Activated naive CD4-positive, alpha-beta T cell treated with anti-CD3 and anti-CD28 coated beads, Interleukin-2, amount 10 ng/mL, durations not matched to agents 7 days and 5 days (primary cell): ENCODE measurements at regions not wholly inside any gene's neighbourhood (a gene's known extent, or its start where the extent isn't known, plus 50 kb on each side); places are given as distances from the start of the nearest gene placed in this dataset.

Experiments used
- CTCF ChIA-PET: fragments of 350-600 bp; sonication (Branson Sonifier 250); formaldehyde crosslinking; loops from one replicate; lab custom pipeline; 2021; ENCODE audit warnings: antibody characterized with exemption; lab: Charles Lee
- DNase-seq: peaks from one replicate; pipeline ENCODE4 v3.0.0-alpha.2; 2020
- H3K27ac Mint-ChIP-seq: one replicate; pipeline ENCODE4 v1.8.0; 2021; ENCODE audit warnings: mild to moderate bottlenecking, moderate library complexity, mixed read lengths
- H3K27me3 Mint-ChIP-seq: one replicate; pipeline ENCODE4 v1.8.0; 2021; ENCODE audit warnings: mild to moderate bottlenecking, mixed read lengths
- H3K36me3 Mint-ChIP-seq: one replicate; pipeline ENCODE4 v1.8.0; 2021; ENCODE audit warnings: mixed read lengths
- H3K4me1 Mint-ChIP-seq: one replicate; pipeline ENCODE4 v1.8.0; 2021; ENCODE audit warnings: mixed read lengths
- H3K4me3 Mint-ChIP-seq: one replicate; pipeline ENCODE4 v1.8.0; 2021; ENCODE audit warnings: mild to moderate bottlenecking, moderate library complexity, mixed read lengths
- H3K9me3 Mint-ChIP-seq: one replicate; pipeline ENCODE4 v1.8.0; 2021; ENCODE audit warnings: mixed read lengths

DNA sequence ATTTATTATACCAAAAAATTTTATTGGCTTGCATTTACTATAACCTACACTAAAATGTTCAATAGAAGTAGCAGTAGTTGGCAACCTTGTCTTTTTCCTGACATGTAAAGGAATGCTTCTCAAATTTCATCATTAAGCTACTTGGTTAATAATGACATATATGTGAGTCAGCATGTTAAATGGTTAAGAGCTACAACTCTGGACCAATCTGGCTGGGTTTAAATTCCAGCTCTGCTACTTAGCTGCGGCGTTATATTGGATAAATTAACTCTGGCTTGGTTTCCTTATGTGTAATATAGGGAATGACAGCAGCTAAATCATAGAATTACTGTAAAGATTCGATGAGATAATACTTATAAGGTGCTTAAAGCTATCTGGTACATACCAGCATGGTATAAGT, 53.7 kb upstream of the OTOGL start:
- H3K27ac Mint-ChIP-seq, result no peak overlapping the region
- H3K4me1 Mint-ChIP-seq, result no peaks in the 10 kb centered on the region
- CTCF ChIA-PET, result interaction anchor here (0.6 kb wide), 1 partner anchor 407 kb away, joined by 5 read pairs; no protein-coding TSS in a partner anchor
- no peaks in the 10 kb centered on the region for H3K27me3 Mint-ChIP-seq
- DNase-seq, result no peak
- no peak overlapping the region for H3K4me3 Mint-ChIP-seq
- no peaks in the 10 kb centered on the region for H3K9me3 Mint-ChIP-seq
- no peaks in the 10 kb centered on the region for H3K36me3 Mint-ChIP-seq

DNA sequence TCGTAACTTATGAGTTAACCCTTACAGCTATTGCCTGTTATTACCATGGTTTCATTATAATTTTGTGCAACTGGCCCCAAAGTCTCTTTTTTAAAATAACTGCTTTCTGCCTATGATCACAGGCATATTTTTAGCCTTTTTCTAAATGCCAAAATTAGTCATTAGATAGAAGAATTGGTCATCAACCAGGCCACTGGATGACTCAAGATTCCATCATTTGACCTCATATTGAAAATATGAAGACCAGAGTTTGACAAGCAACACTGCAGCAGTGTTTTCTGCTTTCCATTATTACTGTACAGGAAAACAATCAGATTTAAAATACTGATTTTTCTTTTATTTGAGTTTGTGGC, 54.7 kb upstream of the OTOGL start:
- Mint-ChIP-seq H3K27ac (no peak overlapping the region), H3K4me1 (no peaks in the 10 kb centered on the region), H3K36me3 (no peaks in the 10 kb centered on the region), H3K9me3 (no peaks in the 10 kb centered on the region), H3K4me3 (no peak overlapping the region), H3K27me3 (no peaks in the 10 kb centered on the region)
- CTCF ChIA-PET, result no interaction called here
- no peak for DNase-seq

DNA sequence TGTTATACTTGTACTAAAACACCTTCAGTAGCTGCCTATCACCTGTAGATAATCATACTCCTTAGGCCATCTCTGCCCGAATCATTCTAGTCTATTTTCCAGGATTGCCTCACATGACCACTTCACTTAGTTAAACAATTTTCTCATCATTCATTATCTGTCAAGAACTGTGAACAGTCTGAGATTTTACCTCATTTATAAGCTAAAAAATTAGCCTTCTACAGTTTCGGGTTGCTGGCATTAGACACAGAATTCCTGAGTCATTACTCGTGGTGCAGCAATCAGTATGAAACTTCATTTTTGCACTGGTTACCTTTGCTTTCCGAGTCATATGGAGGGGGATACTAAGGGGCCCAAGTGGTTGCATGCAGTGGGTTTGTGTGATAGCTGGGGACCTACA, 57.6 kb upstream of the OTOGL start:
- DNase-seq, result no peak
- Mint-ChIP-seq H3K27me3 (no peaks in the 10 kb centered on the region), H3K9me3 (no peaks in the 10 kb centered on the region), H3K27ac (no peak overlapping the region), H3K4me1 (no peaks in the 10 kb centered on the region), H3K4me3 (no peak overlapping the region), H3K36me3 (no peaks in the 10 kb centered on the region)
- CTCF ChIA-PET, result no interaction called here

DNA sequence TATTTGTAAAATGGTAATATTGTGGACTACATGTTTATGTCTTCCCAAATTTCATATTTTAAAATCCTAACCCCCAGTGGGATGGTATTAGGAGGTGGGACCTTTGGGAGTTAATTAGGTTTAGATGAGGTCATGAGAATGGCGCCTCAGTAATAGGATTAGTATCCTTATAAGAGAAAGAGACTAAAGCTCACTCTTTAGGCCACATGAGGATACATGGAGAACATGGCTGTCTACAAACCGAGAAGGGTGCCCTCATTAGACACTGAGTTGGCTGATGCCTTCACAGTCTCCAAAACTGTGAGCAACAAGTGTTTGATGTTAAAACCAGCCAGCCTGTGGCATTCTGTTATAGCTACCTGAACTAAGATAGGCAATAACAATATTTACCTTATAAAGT, 58.3 kb upstream of the OTOGL start:
- CTCF ChIA-PET, result no interaction called here
- no peaks in the 10 kb centered on the region for H3K4me1 Mint-ChIP-seq
- no peaks in the 10 kb centered on the region for H3K9me3 Mint-ChIP-seq
- no peaks in the 10 kb centered on the region for H3K36me3 Mint-ChIP-seq
- no peak overlapping the region for H3K4me3 Mint-ChIP-seq
- no peaks in the 10 kb centered on the region for H3K27me3 Mint-ChIP-seq
- no peak overlapping the region for H3K27ac Mint-ChIP-seq
- DNase-seq, result no peak

DNA sequence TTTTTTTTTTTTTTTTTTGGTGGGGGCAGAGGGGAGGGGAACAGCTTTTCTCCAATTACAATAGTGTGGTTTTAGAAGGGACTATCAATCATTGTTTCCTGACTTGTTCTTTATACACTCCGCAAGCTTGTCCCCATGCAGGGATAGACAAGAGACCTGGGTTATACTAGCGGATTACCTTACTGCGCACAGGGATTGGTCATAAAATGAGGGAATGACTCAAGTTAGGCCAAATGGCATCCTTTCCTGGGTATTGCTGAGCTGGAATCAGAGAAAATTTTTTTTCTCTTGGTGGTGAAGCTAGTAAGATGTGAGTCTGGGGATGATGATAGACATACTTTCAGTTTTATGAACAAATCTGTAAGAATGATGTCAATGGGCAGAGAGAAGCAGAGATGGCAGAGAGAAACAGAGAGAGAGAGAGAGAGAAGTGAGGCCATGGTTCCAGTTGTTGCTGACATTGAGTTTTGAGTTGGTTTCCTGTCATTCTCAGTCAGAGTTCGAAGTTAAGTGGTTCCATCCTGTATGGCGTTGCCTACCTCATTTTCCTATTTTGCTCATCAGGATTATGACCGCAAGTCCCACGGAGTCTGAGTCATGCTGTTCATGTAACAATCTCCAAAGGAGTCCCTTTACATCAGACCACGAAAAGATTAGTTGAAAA, 59.1 kb upstream of the OTOGL start:
- Mint-ChIP-seq H3K27ac (no peak overlapping the region), H3K4me1 (no peaks in the 10 kb centered on the region), H3K36me3 (no peaks in the 10 kb centered on the region), H3K4me3 (no peak overlapping the region), H3K9me3 (no peaks in the 10 kb centered on the region), H3K27me3 (no peaks in the 10 kb centered on the region)
- CTCF ChIA-PET, result no interaction called here
- DNase-seq, result no peak

DNA sequence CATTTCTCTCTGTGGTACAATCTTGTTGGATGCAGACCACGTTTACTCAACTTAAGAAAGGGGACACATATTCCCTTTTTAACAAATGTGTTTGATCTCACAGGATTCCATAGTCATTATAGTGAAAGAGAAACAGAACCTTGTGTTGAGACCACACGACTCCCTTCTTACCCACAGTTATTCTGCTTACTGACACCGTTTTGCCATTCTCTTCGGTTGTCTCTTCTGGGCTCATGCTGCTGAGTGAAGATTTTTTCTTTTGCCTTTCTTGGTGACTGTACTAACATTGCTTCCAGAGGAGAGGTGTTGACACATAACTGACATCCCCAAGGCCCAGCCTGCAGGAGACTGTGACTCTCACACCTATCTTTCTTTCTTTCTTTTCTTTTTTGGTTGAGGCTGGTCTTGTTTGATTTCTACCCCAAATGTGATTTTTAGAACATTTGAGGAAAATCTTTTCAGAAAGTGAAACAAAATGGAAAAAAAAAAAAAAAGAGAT, 61.2 kb upstream of the OTOGL start:
- CTCF ChIA-PET, result no interaction called here
- Mint-ChIP-seq H3K4me3 (no peak overlapping the region), H3K4me1 (no peaks in the 10 kb centered on the region), H3K27ac (no peak overlapping the region), H3K27me3 (no peaks in the 10 kb centered on the region), H3K36me3 (no peaks in the 10 kb centered on the region), H3K9me3 (no peaks in the 10 kb centered on the region)
- no peak for DNase-seq

DNA sequence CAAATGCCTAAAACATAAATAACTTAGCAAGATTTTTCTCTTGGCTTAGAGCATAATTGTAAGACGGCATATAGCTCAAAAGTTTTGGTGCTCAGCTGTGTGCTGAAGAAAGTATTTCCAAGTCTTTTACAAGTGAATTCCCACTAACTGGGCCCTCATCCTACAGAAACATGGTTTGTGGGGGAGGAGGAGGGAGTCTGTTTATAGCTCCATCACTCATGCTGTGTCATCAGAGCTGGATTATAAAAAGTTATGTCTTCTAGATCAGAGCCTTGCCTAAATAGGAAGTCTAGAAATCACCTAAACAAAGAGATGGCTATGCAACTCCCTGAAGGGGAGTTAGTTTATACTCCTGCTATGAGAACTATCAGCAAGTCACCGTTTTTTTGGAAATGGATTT, 65.9 kb upstream of the OTOGL start:
- Mint-ChIP-seq H3K27ac (no peak overlapping the region), H3K4me1 (no peaks in the 10 kb centered on the region), H3K36me3 (no peaks in the 10 kb centered on the region), H3K9me3 (no peaks in the 10 kb centered on the region), H3K27me3 (no peaks in the 10 kb centered on the region), H3K4me3 (no peak overlapping the region)
- no peak for DNase-seq
- CTCF ChIA-PET, result no interaction called here

DNA sequence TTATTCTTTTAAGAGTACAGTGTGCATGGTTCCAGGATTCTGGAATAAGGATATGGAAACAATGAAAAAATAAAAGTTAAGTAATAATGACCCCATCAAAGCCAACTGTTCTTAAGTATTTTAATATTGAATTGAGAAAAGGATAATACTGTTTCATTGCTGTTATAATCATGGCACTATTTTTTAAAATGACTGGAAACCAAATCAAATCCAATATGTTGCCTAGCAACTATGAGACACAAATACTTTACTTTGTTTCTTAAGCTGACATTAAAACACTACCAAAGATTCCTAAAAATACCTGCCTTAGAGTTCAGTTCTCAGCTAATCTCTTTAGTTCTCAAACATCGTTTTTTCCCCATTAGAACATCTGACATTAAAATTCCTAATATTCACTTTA, 66.4 kb upstream of the OTOGL start:
- CTCF ChIA-PET, result no interaction called here
- Mint-ChIP-seq H3K4me3 (no peak overlapping the region), H3K9me3 (no peaks in the 10 kb centered on the region), H3K27ac (no peak overlapping the region), H3K27me3 (no peaks in the 10 kb centered on the region), H3K36me3 (no peaks in the 10 kb centered on the region), H3K4me1 (no peaks in the 10 kb centered on the region)
- no peak for DNase-seq

DNA sequence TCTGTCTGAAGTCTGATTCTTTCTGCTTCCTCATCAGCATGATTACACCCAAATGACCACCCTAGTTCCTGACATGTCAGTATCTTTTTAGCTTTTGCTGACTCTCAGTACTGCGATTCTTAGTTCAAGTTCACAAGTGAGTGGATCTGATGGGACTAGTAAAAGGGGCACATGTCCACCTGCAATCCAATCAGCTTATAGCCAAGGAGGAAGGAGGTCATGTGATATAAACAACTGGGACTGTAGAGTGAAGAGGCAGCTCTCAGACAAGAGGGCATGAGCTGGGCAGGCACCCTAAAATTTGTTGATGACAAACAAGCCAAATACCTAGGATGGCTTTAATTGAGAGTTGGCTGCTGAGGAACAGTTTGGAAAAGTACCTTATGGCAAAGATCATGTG, 68.1 kb upstream of the OTOGL start:
- CTCF ChIA-PET, result interaction anchor here (0.5 kb wide), 1 partner anchor 132 kb away, joined by 3 read pairs; no protein-coding TSS in a partner anchor

DNA sequence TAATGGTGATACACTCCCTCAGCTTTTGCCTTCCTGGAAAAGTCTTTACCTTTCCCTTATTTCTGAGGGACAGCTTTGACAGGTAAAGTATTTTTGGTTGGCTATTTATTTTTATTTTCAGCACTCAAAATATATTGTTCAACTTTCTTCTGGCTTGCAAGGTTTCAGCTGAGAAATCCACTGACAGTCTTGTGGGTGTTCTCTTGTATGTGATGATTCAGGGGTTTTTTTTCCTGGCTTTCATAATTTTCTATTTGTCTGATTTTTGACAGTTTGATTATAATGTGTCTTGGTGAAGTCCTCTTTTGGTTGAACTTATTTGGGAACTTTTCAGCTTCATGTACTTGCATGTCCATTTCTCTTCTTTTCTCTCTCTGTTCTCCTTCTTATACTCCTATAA, 73.7 kb upstream of the OTOGL start:
- CTCF ChIA-PET, result interaction anchor here (0.7 kb wide), 1 partner anchor 13 kb away, joined by 4 read pairs; no protein-coding TSS in a partner anchor
- Mint-ChIP-seq H3K9me3 (peaks cover 5% of the 10 kb centered on the region), H3K27ac (no peak overlapping the region), H3K4me3 (no peak overlapping the region), H3K4me1 (no peaks in the 10 kb centered on the region), H3K27me3 (no peaks in the 10 kb centered on the region), H3K36me3 (no peaks in the 10 kb centered on the region)
- DNase-seq, result no peak

More for the DNA sequence above, 68.1 kb upstream of the OTOGL start:
- no peaks in the 10 kb centered on the region for H3K27me3 Mint-ChIP-seq
- H3K36me3 Mint-ChIP-seq, result no peaks in the 10 kb centered on the region
- H3K27ac Mint-ChIP-seq, result no peak overlapping the region
- H3K4me3 Mint-ChIP-seq, result no peak overlapping the region
- no peaks in the 10 kb centered on the region for H3K9me3 Mint-ChIP-seq
- H3K4me1 Mint-ChIP-seq, result no peaks in the 10 kb centered on the region
- no peak for DNase-seq

DNA sequence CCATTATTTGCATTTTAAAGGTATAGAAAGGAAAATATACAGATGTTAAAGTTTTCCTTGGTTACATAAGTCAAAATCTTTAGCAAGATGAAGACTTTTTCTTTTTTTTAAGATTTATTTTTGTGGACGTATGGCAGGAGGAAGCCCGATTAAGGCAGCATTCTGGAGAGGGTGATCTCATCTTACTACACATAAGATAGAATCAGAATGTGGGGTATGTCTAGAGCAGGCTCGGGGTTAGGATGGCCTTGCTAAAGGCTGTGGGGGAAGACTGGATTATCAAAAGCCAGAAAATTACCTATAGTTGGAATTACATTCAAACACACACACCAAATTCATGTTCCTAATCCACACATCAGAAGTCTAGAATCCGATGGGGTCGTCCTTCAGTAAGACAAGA, 79.6 kb upstream of the OTOGL start:
- H3K9me3 Mint-ChIP-seq, result no peaks in the 10 kb centered on the region
- no peaks in the 10 kb centered on the region for H3K4me1 Mint-ChIP-seq
- H3K27ac Mint-ChIP-seq, result no peak overlapping the region
- no peaks in the 10 kb centered on the region for H3K36me3 Mint-ChIP-seq
- DNase-seq, result no peak
- CTCF ChIA-PET, result no interaction called here
- H3K27me3 Mint-ChIP-seq, result peaks cover 3% of the 10 kb centered on the region
- H3K4me3 Mint-ChIP-seq, result no peak overlapping the region

DNA sequence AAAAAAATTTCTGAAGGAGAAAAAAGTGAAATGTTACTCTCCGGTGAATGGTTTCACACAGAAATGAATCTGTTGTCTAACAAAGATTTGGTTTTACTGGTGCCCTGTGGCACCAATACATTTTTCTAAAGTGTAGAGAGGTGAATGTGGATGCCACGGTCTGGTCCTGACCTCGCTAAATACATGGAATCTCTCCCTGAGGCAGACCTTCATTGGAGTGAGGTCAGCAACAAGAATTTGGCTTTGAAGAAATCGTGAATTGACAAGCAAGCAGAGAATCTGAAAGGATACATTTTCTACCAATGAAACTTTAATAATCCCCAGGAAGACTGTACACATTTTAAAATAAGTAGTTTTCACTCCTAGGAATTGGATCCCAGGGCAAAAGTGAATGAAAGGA, 81.2 kb upstream of the OTOGL start:
- Mint-ChIP-seq H3K36me3 (no peaks in the 10 kb centered on the region), H3K4me1 (no peaks in the 10 kb centered on the region), H3K27ac (no peak overlapping the region), H3K4me3 (no peak overlapping the region), H3K27me3 (peaks cover 4% of the 10 kb centered on the region), H3K9me3 (no peaks in the 10 kb centered on the region)
- DNase-seq, result no peak
- CTCF ChIA-PET, result no interaction called here

DNA sequence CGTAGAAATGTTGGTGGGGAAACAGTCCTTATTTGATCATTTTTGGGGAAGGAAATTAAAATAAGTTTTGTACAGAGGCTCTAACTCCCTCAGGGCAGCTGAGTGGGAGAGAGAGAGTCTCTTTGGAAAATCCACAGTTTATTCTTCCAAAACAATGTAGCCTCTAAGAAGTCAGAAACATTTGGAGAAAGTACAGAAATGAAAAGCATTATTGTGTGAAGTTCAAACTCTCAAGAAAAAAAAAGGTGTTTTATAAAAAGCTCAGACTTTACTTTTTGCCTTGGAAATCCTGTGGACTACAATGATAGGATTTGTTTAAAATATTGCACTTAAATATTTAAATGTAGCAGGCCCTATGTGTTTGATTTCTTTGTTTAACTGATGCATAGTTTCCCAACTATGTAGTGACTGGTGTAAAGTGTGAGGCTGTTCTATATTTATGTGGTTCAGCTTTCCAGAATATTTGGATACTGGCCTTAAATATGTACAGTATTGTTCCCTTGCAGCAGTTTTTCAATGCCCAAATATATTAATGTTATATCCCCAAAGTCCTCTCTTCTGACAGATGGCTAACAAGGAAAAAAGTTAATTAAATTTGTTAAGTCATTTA, 82.0 kb upstream of the OTOGL start:
- no peak overlapping the region for H3K27ac Mint-ChIP-seq
- H3K36me3 Mint-ChIP-seq, result no peaks in the 10 kb centered on the region
- H3K4me1 Mint-ChIP-seq, result no peaks in the 10 kb centered on the region
- CTCF ChIA-PET, result no interaction called here
- no peaks in the 10 kb centered on the region for H3K9me3 Mint-ChIP-seq
- DNase-seq, result no peak
- H3K27me3 Mint-ChIP-seq, result peaks cover 4% of the 10 kb centered on the region
- no peak overlapping the region for H3K4me3 Mint-ChIP-seq

DNA sequence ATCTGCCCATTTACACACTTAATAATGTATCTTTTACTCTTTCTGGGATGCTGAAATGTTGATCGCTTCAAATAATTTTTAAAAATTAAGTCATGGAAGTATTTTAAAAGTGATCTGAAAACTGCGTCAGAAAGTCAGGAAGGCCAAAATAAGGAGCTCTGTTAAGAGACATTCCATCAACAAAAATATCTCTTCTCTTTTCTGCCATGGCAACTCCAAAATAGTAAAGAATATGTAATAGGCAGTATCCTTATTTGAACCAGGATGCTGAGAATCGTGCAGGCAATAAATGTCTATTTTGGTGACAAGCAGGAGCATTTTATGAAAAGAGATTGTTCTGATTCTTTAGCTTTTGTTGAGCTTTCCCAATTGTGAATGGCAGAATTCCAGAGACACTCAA, 81.8 kb upstream of the PPP1R12A start:
- no peak overlapping the region for H3K27ac Mint-ChIP-seq
- peaks cover 4% of the 10 kb centered on the region for H3K27me3 Mint-ChIP-seq
- CTCF ChIA-PET, result no interaction called here
- no peaks in the 10 kb centered on the region for H3K4me1 Mint-ChIP-seq
- H3K9me3 Mint-ChIP-seq, result no peaks in the 10 kb centered on the region
- H3K36me3 Mint-ChIP-seq, result no peaks in the 10 kb centered on the region
- no peak overlapping the region for H3K4me3 Mint-ChIP-seq
- no peak for DNase-seq

DNA sequence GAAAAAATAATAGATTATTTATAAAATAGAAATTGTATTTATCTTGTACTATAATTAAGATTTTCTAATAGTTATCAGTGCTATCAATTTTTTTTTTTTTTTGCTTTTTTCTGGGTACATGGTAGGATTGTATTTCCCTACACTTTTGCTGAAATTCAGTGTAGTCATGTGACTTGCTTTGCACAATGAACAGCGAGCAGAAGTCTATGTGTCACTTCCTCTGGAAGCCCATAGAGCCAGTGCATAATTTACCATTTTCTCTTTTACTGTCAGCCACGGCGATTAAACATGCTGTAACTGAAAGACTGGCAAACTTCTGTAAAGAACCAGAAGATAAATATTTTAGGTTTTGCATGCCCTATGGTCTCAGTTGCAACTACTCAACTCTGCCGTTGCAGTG, 80.8 kb upstream of the PPP1R12A start:
- CTCF ChIA-PET, result no interaction called here
- no peaks in the 10 kb centered on the region for H3K9me3 Mint-ChIP-seq

More for the DNA sequence above, 80.8 kb upstream of the PPP1R12A start:
- Mint-ChIP-seq H3K36me3 (no peaks in the 10 kb centered on the region), H3K27ac (no peak overlapping the region), H3K27me3 (peaks cover 4% of the 10 kb centered on the region), H3K4me3 (no peak overlapping the region), H3K4me1 (no peaks in the 10 kb centered on the region)
- no peak for DNase-seq
